GM21717 (cell line): ENCODE measurements at regions not wholly inside any gene's neighbourhood (a gene's known extent, or its start where the extent isn't known, plus 50 kb on each side); places are given as distances from the start of the nearest gene placed in this dataset.

Experiments used
- ATAC-seq: cut with Tn5 transposase; IDR thresholded peaks from one replicate; pipeline ENCODE4 v1.9.1; 2021; ENCODE audit warnings: mild to moderate bottlenecking, moderate library complexity; ENCODE audit not compliant: unreplicated experiment

DNA sequence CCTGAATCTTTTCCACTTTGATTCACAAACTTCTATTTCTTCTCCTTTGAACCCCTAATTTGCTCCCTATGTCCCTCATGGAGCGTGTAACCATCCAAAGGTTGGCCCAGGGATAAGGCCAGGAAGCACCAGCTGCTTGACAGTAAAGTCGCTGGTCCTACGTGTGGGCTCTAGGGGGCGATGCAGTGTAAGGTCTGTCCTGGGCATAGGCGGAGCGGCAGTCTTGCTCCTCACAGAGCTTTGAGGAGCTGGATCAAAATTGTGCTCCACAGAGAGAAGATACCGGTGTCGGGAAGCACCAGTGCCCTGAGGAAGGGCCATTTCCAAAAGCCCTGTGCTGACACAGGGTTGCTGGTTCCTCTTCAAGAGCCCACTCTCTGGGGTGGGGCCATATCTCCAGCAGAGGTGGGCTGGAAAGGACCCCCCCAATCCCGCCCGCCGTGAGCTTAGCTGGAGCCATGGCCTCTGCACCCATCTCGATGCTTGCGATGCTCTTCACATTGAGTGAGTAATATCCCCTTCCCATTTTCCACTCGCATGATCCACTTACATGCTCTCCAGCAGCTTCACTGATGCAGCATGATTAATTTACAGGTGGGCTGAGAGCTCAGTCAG lies 49.9 kb upstream of the OR4E1 start:
- no peak for ATAC-seq
